HCT116 (cell line): ENCODE measurements at regions not wholly inside any gene's neighbourhood (a gene's known extent, or its start where the extent isn't known, plus 50 kb on each side); places are given as distances from the start of the nearest gene placed in this dataset.

ENCODE experiments used
- ATAC-seq: fragments of 200-7000 bp; cut with Tn5 transposase; 2 replicates; pipeline ENCODE4 v1.9.1; 2020; ENCODE audit warnings: mild to moderate bottlenecking, moderate library complexity
- BruUV-seq: library from RNA; stranded (reverse); fragments of 400-500 nt; replicated peaks from 2 replicates; lab custom pipeline; 2021; lab: Mats Ljungman, UMichigan
- CTCF ChIA-PET: fragments of 300-600 bp; sonication (Branson Sonifier 250); formaldehyde crosslinking; loops from one replicate; lab custom pipeline; 2021; ENCODE audit warnings: antibody characterized with exemption; lab: Charles Lee
- POLR2A ChIA-PET: fragments of 300-600, 350-600 bp; sonication (Branson Sonifier 250); formaldehyde crosslinking; loops from one replicate; lab custom pipeline; 2021; ENCODE audit warnings: antibody characterized with exemption; lab: Charles Lee
- RAD21 ChIA-PET, 2 experiments: fragments of 300-600 bp; sonication (Branson Sonifier 250); formaldehyde crosslinking; loops; one replicate each; lab custom pipeline; 2023; ENCODE audit warnings: low total read pairs in 2 of 2; ENCODE audit not compliant: uncharacterized antibody in 2 of 2, unreplicated experiment in 2 of 2, low non-redundant PET in 1 of 2; lab: Charles Lee
- DNase-seq: peaks from one replicate; pipeline ENCODE4 v3.0.0-alpha.2; 2010; ENCODE audit warnings: low read depth, low spot score
- H2AFZ ChIP-seq: fragments of 200-600 bp; shearing (Covaris generic), sonication (generic); 2 replicates; pipeline ENCODE4 v1.6.1; 2017; ENCODE audit warnings: low read depth, mixed run types, mixed read lengths, antibody characterized with exemption, low read length; ENCODE audit not compliant: poor library complexity, severe bottlenecking
- H3K27ac ChIP-seq: 2 replicates; pipeline ENCODE4 v1.5.1; 2012; ENCODE audit warnings: low read depth, low read length
- H3K27me3 ChIP-seq: fragments of 200-600 bp; sonication (generic); 2 replicates; pipeline ENCODE4 v1.6.1; 2016; ENCODE audit warnings: mixed run types, low read length, mixed read lengths; ENCODE audit not compliant: insufficient read depth
- H3K36me3 ChIP-seq, 2 experiments: fragments of 200-500 bp in 1 of 2; fragments of 200-600 bp in 1 of 2; sonication (Bioruptor generic) in 1 of 2; sonication (generic) in 1 of 2; 2 replicates each; pipeline versions ENCODE4 v1.5.1 to v1.6.1; 2014 to 2016; ENCODE audit warnings: low read length in 2 of 2, inconsistent platforms in 1 of 2, mixed read lengths in 1 of 2, mixed run types in 1 of 2; ENCODE audit not compliant: insufficient read depth in 2 of 2, control insufficient read depth in 1 of 2
- H3K4me1 ChIP-seq, 2 experiments: fragments of 200-600 bp in 1 of 2; sonication (generic) in 1 of 2; 2 replicates each; pipeline versions ENCODE4 v1.5.1 to v1.6.1; 2012 to 2017; ENCODE audit warnings: low read length in 2 of 2, inconsistent platforms in 1 of 2, mild to moderate bottlenecking in 1 of 2, mixed read lengths in 1 of 2, mixed run types in 1 of 2, moderate library complexity in 1 of 2; ENCODE audit not compliant: insufficient read depth in 2 of 2, control insufficient read depth in 1 of 2
- H3K4me2 ChIP-seq: fragments of 200-600 bp; sonication (generic); 2 replicates; pipeline ENCODE4 v1.6.1; 2017; ENCODE audit warnings: mixed run types, low read length, mixed read lengths
- H3K4me3 ChIP-seq, 2 experiments: fragments of 200-600 bp in 1 of 2; sonication (generic) in 1 of 2; replicated peaks in 1 of 2; 2 replicates each; pipeline ENCODE4 v1.5.1; 2011 to 2016; ENCODE audit warnings: low read length in 2 of 2, control low read depth in 1 of 2, low read depth in 1 of 2, mild to moderate bottlenecking in 1 of 2, mixed read lengths in 1 of 2, mixed run types in 1 of 2
- H3K79me2 ChIP-seq: fragments of 200-600 bp; sonication (generic); 2 replicates; pipeline ENCODE4 v1.6.1; 2017; ENCODE audit warnings: mild to moderate bottlenecking, mixed run types, low read length, moderate library complexity, mixed read lengths; ENCODE audit not compliant: insufficient read depth
- H3K9ac ChIP-seq: fragments of 200-600 bp; sonication (generic); 2 replicates; pipeline ENCODE4 v1.6.1; 2016; ENCODE audit warnings: low read length, mixed read lengths
- H3K9me2 ChIP-seq: fragments of 200-600 bp; sonication (generic), shearing (Covaris generic); 2 replicates; pipeline ENCODE4 v1.6.1; 2017; ENCODE audit warnings: mixed run types, mild to moderate bottlenecking, moderate library complexity; ENCODE audit not compliant: insufficient read depth
- H3K9me3 ChIP-seq, 2 experiments: fragments of 200-500 bp in 1 of 2; fragments of 200-600 bp in 1 of 2; sonication (Bioruptor generic) in 1 of 2; sonication (generic) in 1 of 2; 2 replicates each; pipeline ENCODE4 v1.6.1; 2014 to 2017; ENCODE audit warnings: low read length in 2 of 2, mixed read lengths in 2 of 2, inconsistent platforms in 1 of 2, low read depth in 1 of 2, mild to moderate bottlenecking in 1 of 2, mixed run types in 1 of 2, moderate library complexity in 1 of 2; ENCODE audit not compliant: control insufficient read depth in 1 of 2, insufficient read depth in 1 of 2
- H4K20me1 ChIP-seq: fragments of 200-600 bp; sonication (generic), shearing (Covaris generic); 2 replicates; pipeline ENCODE4 v1.6.1; 2017; ENCODE audit warnings: mixed run types, mild to moderate bottlenecking, moderate library complexity; ENCODE audit not compliant: insufficient read depth
- CBX3 ChIP-seq: IDR thresholded peaks from 2 replicates; pipeline ENCODE4 v1.6.1; 2012; ENCODE audit warnings: low read depth
- CEBPB ChIP-seq: IDR thresholded peaks from 2 replicates; pipeline ENCODE4 v1.6.1; 2012; ENCODE audit warnings: low read depth
- EGR1 ChIP-seq: IDR thresholded peaks from 2 replicates; pipeline ENCODE4 v1.6.1; 2012; ENCODE audit warnings: low read depth
- EZH2 ChIP-seq: fragments of 200-600 bp; sonication (generic); IDR thresholded peaks from 2 replicates; pipeline ENCODE4 v1.6.1; 2017; ENCODE audit warnings: antibody characterized with exemption, mixed run types
- EZH2phosphoT487 ChIP-seq: fragments of 200-600 bp; IDR thresholded peaks from 2 replicates; pipeline ENCODE4 v1.6.1; 2018; ENCODE audit warnings: antibody characterized with exemption, borderline replicate concordance
- JUND ChIP-seq: IDR thresholded peaks from 2 replicates; pipeline ENCODE4 v1.6.1; 2012
- SIN3A ChIP-seq: IDR thresholded peaks from 2 replicates; pipeline ENCODE4 v1.6.1; 2012; ENCODE audit warnings: low read depth
- SRF ChIP-seq: IDR thresholded peaks from 2 replicates; pipeline ENCODE4 v1.6.1; 2012; ENCODE audit warnings: low read depth
- TCF7L2 ChIP-seq: IDR thresholded peaks from 2 replicates; pipeline ENCODE4 v1.7.0; 2011; ENCODE audit warnings: borderline replicate concordance, inconsistent platforms; ENCODE audit not compliant: insufficient read depth, insufficient read length; ENCODE audit errors: extremely low read depth
- ZNF274 ChIP-seq: fragments of 200-500 bp; sonication (Bioruptor generic); IDR thresholded peaks from 2 replicates; pipeline ENCODE4 v1.6.1; 2014; ENCODE audit warnings: mild to moderate bottlenecking, low read depth, low read length, inconsistent platforms
- intact Hi-C: fragments of 100-400 bp; cut with micrococcal nuclease; formaldehyde crosslinking; loops from 2 replicates; pipeline ENCODE4 v1.10.0; 2022
- TF ChIP-seq, protein P1 (sequence below): IDR thresholded peaks from 2 replicates; pipeline ENCODE4 v1.6.1; 2011; ENCODE audit warnings: mild to moderate bottlenecking, low read length, moderate library complexity; ENCODE audit not compliant: insufficient replicate concordance; ENCODE audit errors: extremely low read depth
- TF ChIP-seq, protein P2 (sequence below): IDR thresholded peaks from 2 replicates; pipeline ENCODE4 v1.6.1; 2012
- TF ChIP-seq, protein P3 (sequence below), 3 experiments: fragments of 200-600 bp in 1 of 3; sonication (generic) in 1 of 3; IDR thresholded peaks in 2 of 3; conservative IDR thresholded peaks in 1 of 3; 2 replicates each; pipeline ENCODE4 v1.5.1; 2012 to 2017; ENCODE audit warnings: low read depth in 2 of 3, low read length in 2 of 3, antibody characterized with exemption in 1 of 3, borderline replicate concordance in 1 of 3, control low read depth in 1 of 3, mild to moderate bottlenecking in 1 of 3, mixed read lengths in 1 of 3, mixed run types in 1 of 3, moderate library complexity in 1 of 3; ENCODE audit not compliant: insufficient read depth in 1 of 3

DNA sequence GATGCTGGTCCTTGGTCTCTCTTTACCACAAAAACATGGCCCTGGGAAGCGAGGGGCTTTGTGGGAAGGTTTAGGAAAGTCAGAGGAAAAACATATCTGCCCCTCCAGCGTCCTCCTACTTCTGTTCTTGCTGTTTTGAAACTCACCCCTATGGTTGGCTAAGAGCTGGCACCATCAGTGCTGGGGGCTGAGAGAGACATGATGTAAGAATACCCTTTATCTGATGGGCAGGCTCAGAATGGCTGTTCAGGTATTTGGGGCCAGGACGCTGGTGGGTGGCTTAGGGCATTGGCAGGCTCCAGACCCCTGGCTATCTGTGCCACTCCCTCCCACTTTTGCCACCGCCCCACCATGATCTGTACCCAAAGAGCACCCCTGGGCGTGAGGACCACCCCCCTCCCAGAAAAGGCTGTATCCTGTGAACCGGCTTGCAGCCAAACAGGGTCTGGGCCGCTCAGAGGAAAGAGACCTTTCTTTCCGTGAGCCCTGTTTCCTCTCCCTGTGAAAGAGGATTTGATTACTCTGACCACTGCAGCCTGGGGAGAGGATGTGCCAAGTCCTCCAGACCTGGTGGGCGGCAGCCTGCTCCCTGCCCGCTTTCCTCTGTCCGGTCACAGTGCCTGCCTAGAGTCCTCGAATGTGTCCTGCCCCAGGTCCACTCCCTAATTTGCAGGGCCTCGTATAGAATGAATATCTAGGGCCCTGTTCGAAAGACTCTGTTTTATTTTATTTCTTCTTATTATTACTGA, 61.3 kb upstream of the SLC6A6 start:
- H3K9me3 ChIP-seq, result no peaks in the 10 kb centered on the region
- no peaks in the 10 kb centered on the region for H3K36me3 ChIP-seq
- H4K20me1 ChIP-seq, result no peaks in the 10 kb centered on the region
- no peaks in the 10 kb centered on the region for H3K9me2 ChIP-seq
- H3K4me2 ChIP-seq, result no peak overlapping the region
- BruUV-seq, result no TSS peak
- ChIA-PET POLR2A (no interaction called here), RAD21 (no interaction called here)
- no peak overlapping the region for H2AFZ ChIP-seq
- H3K27me3 ChIP-seq, result peaks cover 4% of the 10 kb centered on the region; the same call in 1 of the 2 replicates
- H3K4me1 ChIP-seq, result no peaks in the 10 kb centered on the region
- H3K4me3 ChIP-seq, result no peak overlapping the region
- ATAC-seq (no peak), DNase-seq (no peak)
- no peaks in the 10 kb centered on the region for H3K79me2 ChIP-seq
- intact Hi-C loops, result no loop called here
- H3K27ac ChIP-seq, result no peak overlapping the region
- TF ChIP-seq EZH2 (no peak), EGR1 (no peak), EZH2phosphoT487 (no peak), CBX3 (no peak), SRF (no peak), ZNF274 (no peak), CEBPB (no peak), JUND (no peak), SIN3A (no peak), TCF7L2 (no peak)
- TF ChIP-seq, protein P1, sequence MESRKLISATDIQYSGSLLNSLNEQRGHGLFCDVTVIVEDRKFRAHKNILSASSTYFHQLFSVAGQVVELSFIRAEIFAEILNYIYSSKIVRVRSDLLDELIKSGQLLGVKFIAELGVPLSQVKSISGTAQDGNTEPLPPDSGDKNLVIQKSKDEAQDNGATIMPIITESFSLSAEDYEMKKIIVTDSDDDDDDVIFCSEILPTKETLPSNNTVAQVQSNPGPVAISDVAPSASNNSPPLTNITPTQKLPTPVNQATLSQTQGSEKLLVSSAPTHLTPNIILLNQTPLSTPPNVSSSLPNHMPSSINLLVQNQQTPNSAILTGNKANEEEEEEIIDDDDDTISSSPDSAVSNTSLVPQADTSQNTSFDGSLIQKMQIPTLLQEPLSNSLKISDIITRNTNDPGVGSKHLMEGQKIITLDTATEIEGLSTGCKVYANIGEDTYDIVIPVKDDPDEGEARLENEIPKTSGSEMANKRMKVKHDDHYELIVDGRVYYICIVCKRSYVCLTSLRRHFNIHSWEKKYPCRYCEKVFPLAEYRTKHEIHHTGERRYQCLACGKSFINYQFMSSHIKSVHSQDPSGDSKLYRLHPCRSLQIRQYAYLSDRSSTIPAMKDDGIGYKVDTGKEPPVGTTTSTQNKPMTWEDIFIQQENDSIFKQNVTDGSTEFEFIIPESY, result no peak
- TF ChIP-seq, protein P2, sequence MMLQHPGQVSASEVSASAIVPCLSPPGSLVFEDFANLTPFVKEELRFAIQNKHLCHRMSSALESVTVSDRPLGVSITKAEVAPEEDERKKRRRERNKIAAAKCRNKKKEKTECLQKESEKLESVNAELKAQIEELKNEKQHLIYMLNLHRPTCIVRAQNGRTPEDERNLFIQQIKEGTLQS, result no peak
- TF ChIP-seq, protein P3, sequence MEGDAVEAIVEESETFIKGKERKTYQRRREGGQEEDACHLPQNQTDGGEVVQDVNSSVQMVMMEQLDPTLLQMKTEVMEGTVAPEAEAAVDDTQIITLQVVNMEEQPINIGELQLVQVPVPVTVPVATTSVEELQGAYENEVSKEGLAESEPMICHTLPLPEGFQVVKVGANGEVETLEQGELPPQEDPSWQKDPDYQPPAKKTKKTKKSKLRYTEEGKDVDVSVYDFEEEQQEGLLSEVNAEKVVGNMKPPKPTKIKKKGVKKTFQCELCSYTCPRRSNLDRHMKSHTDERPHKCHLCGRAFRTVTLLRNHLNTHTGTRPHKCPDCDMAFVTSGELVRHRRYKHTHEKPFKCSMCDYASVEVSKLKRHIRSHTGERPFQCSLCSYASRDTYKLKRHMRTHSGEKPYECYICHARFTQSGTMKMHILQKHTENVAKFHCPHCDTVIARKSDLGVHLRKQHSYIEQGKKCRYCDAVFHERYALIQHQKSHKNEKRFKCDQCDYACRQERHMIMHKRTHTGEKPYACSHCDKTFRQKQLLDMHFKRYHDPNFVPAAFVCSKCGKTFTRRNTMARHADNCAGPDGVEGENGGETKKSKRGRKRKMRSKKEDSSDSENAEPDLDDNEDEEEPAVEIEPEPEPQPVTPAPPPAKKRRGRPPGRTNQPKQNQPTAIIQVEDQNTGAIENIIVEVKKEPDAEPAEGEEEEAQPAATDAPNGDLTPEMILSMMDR (IDR thresholded peaks at IDR 0.05 in 2 of 3, conservative IDR thresholded peaks at IDR 0.05 in 1 of 3; ENCODE audit: borderline replicate concordance in 1 of 3, insufficient read depth in 1 of 3, low read depth in 2 of 3, low read length in 2 of 3), result no peak
- TF ChIP-seq, all 23 proteins: peak for 0
- no peak overlapping the region for H3K9ac ChIP-seq
- CTCF ChIA-PET, result no interaction called here
